H1 (cell line): ENCODE measurements at regions not wholly inside any gene's neighbourhood (a gene's known extent, or its start where the extent isn't known, plus 50 kb on each side); places are given as distances from the start of the nearest gene placed in this dataset.

Experiments used
- CTCF ChIA-PET: fragments of 300-600 bp; sonication (Branson Sonifier 250); formaldehyde crosslinking; loops from one replicate; lab custom pipeline; 2021; ENCODE audit not compliant: partially characterized antibody; lab: Charles Lee
- POLR2A ChIA-PET: fragments of 300-600 bp; sonication (Branson Sonifier 250); formaldehyde crosslinking; loops from one replicate; lab custom pipeline; 2021; ENCODE audit warnings: inconsistent platforms; ENCODE audit not compliant: partially characterized antibody; lab: Charles Lee
- DNase-seq, 2 experiments: peaks; one replicate each; pipeline versions ENCODE4 v3.0.0 to v3.0.0-alpha.2; 2010 to 2022; ENCODE audit warnings: low spot score in 2 of 2, low read depth in 1 of 2, mixed read lengths in 1 of 2
- FAIRE-seq: peaks from 2 replicates; lab custom pipeline; 2011; peaks lifted over from hg19 to GRCh38; lab: Jason Lieb, UNC
- H2AFZ ChIP-seq: 2 replicates; pipeline ENCODE4 v1.8.1; 2012; ENCODE audit warnings: low read length, inconsistent platforms
- H2AK5ac ChIP-seq: 2 replicates; pipeline ENCODE4 v1.6.1; 2013; ENCODE audit warnings: low read depth, low read length
- H2BK120ac ChIP-seq: replicated peaks from 2 replicates; pipeline ENCODE3; 2013; ENCODE audit warnings: low read depth, low read length, inconsistent platforms
- H2BK12ac ChIP-seq: 2 replicates; pipeline ENCODE4 v1.6.1; 2013; ENCODE audit warnings: low read depth, low read length
- H2BK15ac ChIP-seq: 2 replicates; pipeline ENCODE4 v1.6.1; 2013; ENCODE audit warnings: low read length
- H2BK20ac ChIP-seq: 2 replicates; pipeline ENCODE4 v1.6.1; 2013; ENCODE audit warnings: low read length
- H2BK5ac ChIP-seq: 2 replicates; pipeline ENCODE4 v1.6.1; 2013; ENCODE audit warnings: low read depth, low read length
- H3K14ac ChIP-seq: 2 replicates; pipeline ENCODE4 v1.6.1; 2013; ENCODE audit warnings: inconsistent platforms; ENCODE audit not compliant: insufficient read length
- H3K18ac ChIP-seq: 2 replicates; pipeline ENCODE4 v1.6.1; 2013; ENCODE audit warnings: low read length; ENCODE audit errors: extremely low read depth
- H3K23ac ChIP-seq: 2 replicates; pipeline ENCODE4 v1.6.1; 2013; ENCODE audit warnings: inconsistent platforms; ENCODE audit not compliant: insufficient read length
- H3K23me2 ChIP-seq: 2 replicates; pipeline ENCODE4 v1.6.1; 2013; ENCODE audit warnings: low read depth, low read length
- H3K27ac ChIP-seq: 2 replicates; pipeline ENCODE4 v1.6.1; 2011; ENCODE audit warnings: low read depth, low read length, inconsistent platforms
- H3K27me3 ChIP-seq, 4 experiments: replicated peaks in 1 of 4; 1 replicate in 1 of 4; 2 replicates in 3 of 4; pipeline versions ENCODE4 v1.6.1 to v1.8.1; 2011 to 2013; ENCODE audit warnings: low read length in 3 of 4, mild to moderate bottlenecking in 3 of 4, inconsistent platforms in 2 of 4, mixed read lengths in 2 of 4, moderate library complexity in 1 of 4; ENCODE audit not compliant: control insufficient read depth in 3 of 4, insufficient read depth in 3 of 4; ENCODE audit errors: extremely low read depth in 1 of 4
- H3K36me3 ChIP-seq, 4 experiments: 2 replicates each; pipeline versions ENCODE4 v1.6.1 to v1.8.1; 2011 to 2013; ENCODE audit warnings: mild to moderate bottlenecking in 4 of 4, low read length in 3 of 4, moderate library complexity in 2 of 4, control low read depth in 1 of 4, inconsistent platforms in 1 of 4; ENCODE audit not compliant: insufficient read depth in 4 of 4, control insufficient read depth in 2 of 4
- H3K4ac ChIP-seq: replicated peaks from 2 replicates; pipeline ENCODE3; 2013; ENCODE audit warnings: low read length, low read depth, mixed read lengths, inconsistent platforms; ENCODE audit not compliant: insufficient read length
- H3K4me1 ChIP-seq, 4 experiments: replicated peaks in 1 of 4; 1 replicate in 1 of 4; 2 replicates in 3 of 4; pipeline versions ENCODE4 v1.6.1 to v1.8.1; 2011 to 2013; ENCODE audit warnings: low read length in 3 of 4, inconsistent platforms in 2 of 4, mixed read lengths in 1 of 4; ENCODE audit not compliant: insufficient read depth in 4 of 4, control insufficient read depth in 3 of 4
- H3K4me2 ChIP-seq, 2 experiments: 2 replicates each; pipeline versions ENCODE4 v1.6.1 to v1.8.1; 2011 to 2013; ENCODE audit warnings: low read depth in 2 of 2, low read length in 2 of 2, control low read depth in 1 of 2, inconsistent platforms in 1 of 2, mild to moderate bottlenecking in 1 of 2; ENCODE audit not compliant: insufficient read depth in 1 of 2
- H3K4me3 ChIP-seq, 4 experiments: fragments of 200-600, 300-600 bp in 1 of 4; sonication (generic), shearing (Covaris generic), sonication (Bioruptor Twin) in 1 of 4; 2 replicates each; pipeline versions ENCODE4 v1.5.1 to v1.8.1; 2011 to 2016; ENCODE audit warnings: low read length in 4 of 4, low read depth in 3 of 4, control low read depth in 2 of 4, inconsistent platforms in 2 of 4, mild to moderate bottlenecking in 2 of 4, mixed read lengths in 1 of 4, moderate library complexity in 1 of 4; ENCODE audit not compliant: insufficient read depth in 2 of 4; ENCODE audit errors: extremely low read depth in 1 of 4
- H3K56ac ChIP-seq: replicated peaks from 2 replicates; pipeline ENCODE3; 2013; ENCODE audit warnings: low read depth, mild to moderate bottlenecking, mixed read lengths, low read length, inconsistent platforms; ENCODE audit not compliant: insufficient read length
- H3K79me1 ChIP-seq: 2 replicates; pipeline ENCODE4 v1.6.1; 2013; ENCODE audit warnings: low read depth, low read length, control low read depth
- H3K79me2 ChIP-seq, 2 experiments: 2 replicates each; pipeline versions ENCODE4 v1.6.1 to v1.8.1; 2012 to 2013; ENCODE audit warnings: low read length in 2 of 2, mild to moderate bottlenecking in 2 of 2, inconsistent platforms in 1 of 2; ENCODE audit not compliant: insufficient read depth in 2 of 2, control insufficient read depth in 1 of 2
- H3K9ac ChIP-seq, 4 experiments: replicated peaks in 1 of 4; 1 replicate in 1 of 4; 2 replicates in 3 of 4; pipeline versions ENCODE4 v1.6.1 to v1.8.1; 2011 to 2013; ENCODE audit warnings: low read depth in 3 of 4, low read length in 3 of 4, control low read depth in 2 of 4, mild to moderate bottlenecking in 2 of 4, moderate library complexity in 2 of 4, inconsistent platforms in 1 of 4; ENCODE audit errors: extremely low read depth in 1 of 4
- H3K9me3 ChIP-seq, 2 experiments: 2 replicates each; pipeline versions ENCODE4 v1.6.1 to v1.8.1; 2012 to 2013; ENCODE audit warnings: mild to moderate bottlenecking in 2 of 2, moderate library complexity in 2 of 2, control low read depth in 1 of 2, inconsistent platforms in 1 of 2, low read depth in 1 of 2, low read length in 1 of 2, mixed read lengths in 1 of 2; ENCODE audit not compliant: insufficient read depth in 2 of 2
- H4K20me1 ChIP-seq, 2 experiments: replicated peaks in 1 of 2; 2 replicates each; pipeline versions ENCODE3 to v1.8.1; 2011 to 2013; ENCODE audit warnings: inconsistent platforms in 2 of 2, low read length in 2 of 2, mild to moderate bottlenecking in 1 of 2; ENCODE audit not compliant: insufficient read depth in 2 of 2, control insufficient read depth in 1 of 2
- H4K5ac ChIP-seq: 2 replicates; pipeline ENCODE4 v1.6.1; 2013; ENCODE audit warnings: low read length, low read depth, mixed read lengths, inconsistent platforms; ENCODE audit not compliant: insufficient read length
- H4K8ac ChIP-seq: 2 replicates; pipeline ENCODE4 v1.8.0; 2013; ENCODE audit warnings: mild to moderate bottlenecking, moderate library complexity, low read length, inconsistent platforms; ENCODE audit not compliant: insufficient read depth; ENCODE audit errors: extremely low read depth
- H4K91ac ChIP-seq: replicated peaks from 2 replicates; pipeline ENCODE3; 2013; ENCODE audit warnings: low read length, mixed read lengths, inconsistent platforms; ENCODE audit not compliant: insufficient read length
- WGBS, 2 experiments: shearing (Covaris generic) in 1 of 2; methylation state at CpG; one replicate each; pipeline versions ENCODE4 v1.1.6 to v1.1.7; 2013 to 2015; ENCODE audit warnings: low lambda C conversion rate in 2 of 2, mixed read lengths in 2 of 2, inconsistent platforms in 1 of 2, low coverage in 1 of 2, missing lambda C conversion rate in 1 of 2; ENCODE audit not compliant: insufficient replicate concordance in 2 of 2, insufficient coverage in 1 of 2, insufficient read length in 1 of 2; ENCODE audit errors: extremely low coverage in 1 of 2, missing lambda C conversion rate in 1 of 2; 5-methylcytosine and 5-hydroxymethylcytosine counted together

DNA sequence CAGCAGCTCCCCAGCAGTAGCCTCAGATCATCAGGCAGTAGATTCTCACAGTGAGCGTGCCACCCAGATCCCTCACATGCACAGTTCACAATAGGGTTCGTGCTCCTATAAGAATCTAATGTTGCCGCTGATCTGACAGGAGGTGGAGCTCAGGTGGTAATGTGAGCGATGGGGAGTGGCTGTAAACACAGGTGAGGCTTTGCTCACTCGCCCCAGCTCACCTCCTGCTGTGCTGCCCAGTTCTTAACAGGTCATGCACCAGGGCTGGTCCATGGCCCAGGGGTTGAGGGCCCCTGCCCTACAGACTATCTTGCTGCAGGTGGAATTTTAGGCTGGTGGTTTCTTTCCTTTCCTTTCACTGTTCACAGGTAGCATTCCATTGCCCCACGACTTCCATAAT, 100.2 kb downstream of the MRPL36 start:
- H3K23me2 ChIP-seq = no peaks in the 10 kb centered on the region
- H3K4me3 ChIP-seq = no peak overlapping the region
- 81% methylated on average over 6 of the region's 6 CpGs; no CpG with 5 or more reads in 1 of the 2 experiments for WGBS, 2 experiments
- H2BK120ac ChIP-seq = no peak overlapping the region
- H2BK15ac ChIP-seq = no peak overlapping the region
- H3K27ac ChIP-seq = no peak overlapping the region
- no peak overlapping the region for H3K56ac ChIP-seq
- no peak overlapping the region for H2AFZ ChIP-seq
- H2BK20ac ChIP-seq = no peak overlapping the region
- H3K14ac ChIP-seq = no peak overlapping the region
- no peak overlapping the region for H3K4ac ChIP-seq
- no peaks in the 10 kb centered on the region for H4K20me1 ChIP-seq
- no peaks in the 10 kb centered on the region for H3K27me3 ChIP-seq
- POLR2A ChIA-PET = no interaction called here
- no peak overlapping the region for H3K18ac ChIP-seq
- H4K8ac ChIP-seq = no peak overlapping the region
- H2BK5ac ChIP-seq = no peak overlapping the region
- H4K91ac ChIP-seq = no peak overlapping the region
- peaks cover 0 to 9% (median 0%) of the 10 kb centered on the region in 4 experiments; a peak in 2 of 7 replicates for H3K4me1 ChIP-seq
- no peak overlapping the region for H2BK12ac ChIP-seq
- no peak for FAIRE-seq
- DNase-seq = peak in 1 of 2 experiments; percentile 31
- no peaks in the 10 kb centered on the region for H3K36me3 ChIP-seq
- CTCF ChIA-PET = interaction anchor here (0.9 to 2.0 kb wide), 5 partner anchors 25 to 64 kb away, joined by 3 to 10 read pairs (median 3); no protein-coding TSS in a partner anchor
- no peaks in the 10 kb centered on the region for H3K79me1 ChIP-seq
- H2AK5ac ChIP-seq = no peak overlapping the region
- no peak overlapping the region for H3K9ac ChIP-seq
- no peaks in the 10 kb centered on the region for H3K79me2 ChIP-seq
- no peak overlapping the region for H3K4me2 ChIP-seq
- H3K9me3 ChIP-seq = peaks cover 0 to 5% of the 10 kb centered on the region in 2 experiments; a peak in 2 of 4 replicates
- no peak overlapping the region for H3K23ac ChIP-seq
- H4K5ac ChIP-seq = no peak overlapping the region
